ENCODE measurements at regions not wholly inside any gene's neighbourhood (a gene's known extent, or its start where the extent isn't known, plus 50 kb on each side); places are given as distances from the start of the nearest gene placed in this dataset.

- no peak overlapping the region for H3K4me3 Mint-ChIP-seq
- H3K36me3 Mint-ChIP-seq (ENCODE audit: low read depth): no peaks in the 10 kb centered on the region
- ChIA-PET POLR2A (no interaction called here), CTCF (no interaction called here)
- no peaks in the 10 kb centered on the region for H3K4me1 Mint-ChIP-seq
- DNase-seq (no peak), ATAC-seq (ENCODE audit: low read depth) (no peak)
- no peak overlapping the region for H3K27ac Mint-ChIP-seq
- peaks cover 5% of the 10 kb centered on the region for H3K9me3 Mint-ChIP-seq
- no peak for TF ChIP-seq CTCF (IDR thresholded peaks at IDR 0.05)
- peaks cover 6% of the 10 kb centered on the region for H3K27me3 Mint-ChIP-seq
- intact Hi-C loops (cut with micrococcal nuclease): no loop called here
These were observed 837.1 kb upstream of the ZNF608 start for GRCh38 chr5:125583321-125584139.

- Mint-ChIP-seq H3K36me3 (ENCODE audit: low read depth) (no peaks in the 10 kb centered on the region), H3K4me3 (no peak overlapping the region), H3K27ac (no peak overlapping the region), H3K27me3 (peaks cover 3% of the 10 kb centered on the region), H3K9me3 (peaks cover 5% of the 10 kb centered on the region), H3K4me1 (no peaks in the 10 kb centered on the region)
- ATAC-seq (ENCODE audit: low read depth): no peak
- POLR2A ChIA-PET: no interaction called here
- intact Hi-C loops (cut with micrococcal nuclease): no loop called here
- no peak for DNase-seq
- CTCF ChIA-PET: no interaction called here
- TF ChIP-seq CTCF (IDR thresholded peaks at IDR 0.05): no peak
These were observed 837.7 kb upstream of the ZNF608 start for GRCh38 chr5:125584140-125584520.

GRCh38 chr5:125587631-125588030 lies 835.6 kb upstream of the GRAMD2B start:
- Mint-ChIP-seq H3K4me1 (no peaks in the 10 kb centered on the region), H3K4me3 (no peak overlapping the region), H3K27me3 (peaks cover 3% of the 10 kb centered on the region), H3K27ac (no peak overlapping the region), H3K36me3 (ENCODE audit: low read depth) (no peaks in the 10 kb centered on the region), H3K9me3 (peaks cover 5% of the 10 kb centered on the region)
- POLR2A ChIA-PET: no interaction called here
- TF ChIP-seq CTCF (IDR thresholded peaks at IDR 0.05): no peak
- ATAC-seq (ENCODE audit: low read depth): no peak
- intact Hi-C loops (cut with micrococcal nuclease): no loop called here
- DNase-seq: no peak
- CTCF ChIA-PET: no interaction called here

- ATAC-seq (ENCODE audit: low read depth) (no peak), DNase-seq (no peak)
- Mint-ChIP-seq H3K4me1 (peaks cover 4% of the 10 kb centered on the region), H3K27ac (no peak overlapping the region), H3K27me3 (no peaks in the 10 kb centered on the region), H3K9me3 (no peaks in the 10 kb centered on the region), H3K36me3 (ENCODE audit: low read depth) (no peaks in the 10 kb centered on the region), H3K4me3 (no peak overlapping the region)
- CTCF ChIA-PET: no interaction called here
- intact Hi-C loops (cut with micrococcal nuclease): no loop called here
- POLR2A ChIA-PET: no interaction called here
- no peak for TF ChIP-seq CTCF (IDR thresholded peaks at IDR 0.05)
These were observed 830.4 kb upstream of the GRAMD2B start for GRCh38 chr5:125592856-125593255.

GRCh38 chr5:125595095-125595494 lies 828.1 kb upstream of the GRAMD2B start:
- TF ChIP-seq CTCF (IDR thresholded peaks at IDR 0.05): no peak
- no peaks in the 10 kb centered on the region for H3K27me3 Mint-ChIP-seq
- ATAC-seq (ENCODE audit: low read depth) (no peak), DNase-seq (no peak)
- intact Hi-C loops (cut with micrococcal nuclease): no loop called here
- no peaks in the 10 kb centered on the region for H3K36me3 Mint-ChIP-seq (ENCODE audit: low read depth)
- CTCF ChIA-PET: no interaction called here
- POLR2A ChIA-PET: no interaction called here
- H3K9me3 Mint-ChIP-seq: no peaks in the 10 kb centered on the region
- peaks cover 4% of the 10 kb centered on the region for H3K4me1 Mint-ChIP-seq
- H3K4me3 Mint-ChIP-seq: no peak overlapping the region
- H3K27ac Mint-ChIP-seq: no peak overlapping the region
